ENCODE measurements at regions not wholly inside any gene's neighbourhood (a gene's known extent, or its start where the extent isn't known, plus 50 kb on each side); places are given as distances from the start of the nearest gene placed in this dataset.

- TF ChIP-seq CTCF (IDR thresholded peaks at IDR 0.05): no peak
- POLR2A ChIA-PET: no interaction called here
Observed at GRCh38 chr3:118181274-118181673, 853.4 kb downstream of the IGSF11 start.

GRCh38 chr3:118186051-118186450 lies 848.6 kb downstream of the IGSF11 start:
- Mint-ChIP-seq H3K9me3 (peaks cover 12% of the 10 kb centered on the region), H3K27me3 (no peaks in the 10 kb centered on the region), H3K4me1 (no peaks in the 10 kb centered on the region), H3K36me3 (ENCODE audit: low read depth) (no peaks in the 10 kb centered on the region), H3K27ac (no peak overlapping the region), H3K4me3 (no peak overlapping the region)
- ChIA-PET POLR2A (no interaction called here), CTCF (no interaction called here)
- TF ChIP-seq CTCF (IDR thresholded peaks at IDR 0.05): no peak
- intact Hi-C loops (cut with micrococcal nuclease): no loop called here
- DNase-seq (no peak), ATAC-seq (ENCODE audit: low read depth) (no peak)

More at GRCh38 chr3:118181274-118181673, 853.4 kb downstream of the IGSF11 start:
- no peaks in the 10 kb centered on the region for H3K4me1 Mint-ChIP-seq
- DNase-seq (no peak), ATAC-seq (ENCODE audit: low read depth) (no peak)
- H3K4me3 Mint-ChIP-seq: no peak overlapping the region
- no peak overlapping the region for H3K27ac Mint-ChIP-seq
- intact Hi-C loops (cut with micrococcal nuclease): no loop called here
- no peaks in the 10 kb centered on the region for H3K36me3 Mint-ChIP-seq (ENCODE audit: low read depth)
- CTCF ChIA-PET: no interaction called here
- no peaks in the 10 kb centered on the region for H3K27me3 Mint-ChIP-seq
- peaks cover 9% of the 10 kb centered on the region for H3K9me3 Mint-ChIP-seq

GRCh38 chr3:118187221-118187620 lies 847.4 kb downstream of the IGSF11 start:
- ATAC-seq (ENCODE audit: low read depth) (no peak), DNase-seq (no peak)
- ChIA-PET POLR2A (no interaction called here), CTCF (no interaction called here)
- intact Hi-C loops (cut with micrococcal nuclease): no loop called here
- no peak for TF ChIP-seq CTCF (IDR thresholded peaks at IDR 0.05)
- H3K4me1 Mint-ChIP-seq: no peaks in the 10 kb centered on the region
- peaks cover 11% of the 10 kb centered on the region for H3K9me3 Mint-ChIP-seq
- H3K36me3 Mint-ChIP-seq (ENCODE audit: low read depth): no peaks in the 10 kb centered on the region
- no peaks in the 10 kb centered on the region for H3K27me3 Mint-ChIP-seq
- no peak overlapping the region for H3K27ac Mint-ChIP-seq
- H3K4me3 Mint-ChIP-seq: no peak overlapping the region

GRCh38 chr3:118196183-118196582 lies 838.5 kb downstream of the IGSF11 start:
- Mint-ChIP-seq H3K36me3 (ENCODE audit: low read depth) (no peaks in the 10 kb centered on the region), H3K9me3 (peaks cover 26% of the 10 kb centered on the region), H3K4me1 (no peaks in the 10 kb centered on the region), H3K4me3 (no peak overlapping the region), H3K27ac (no peak overlapping the region), H3K27me3 (no peaks in the 10 kb centered on the region)
- intact Hi-C loops (cut with micrococcal nuclease): no loop called here
- TF ChIP-seq CTCF (IDR thresholded peaks at IDR 0.05): no peak
- ChIA-PET POLR2A (no interaction called here), CTCF (no interaction called here)
- DNase-seq (no peak), ATAC-seq (ENCODE audit: low read depth) (no peak)

GRCh38 chr3:118199044-118199443 lies 835.6 kb downstream of the IGSF11 start:
- TF ChIP-seq CTCF (IDR thresholded peaks at IDR 0.05): no peak
- H3K36me3 Mint-ChIP-seq (ENCODE audit: low read depth): no peaks in the 10 kb centered on the region
- H3K4me3 Mint-ChIP-seq: no peak overlapping the region
- POLR2A ChIA-PET: no interaction called here
- H3K27ac Mint-ChIP-seq: no peak overlapping the region
- H3K4me1 Mint-ChIP-seq: no peaks in the 10 kb centered on the region
- DNase-seq: no peak
- no peaks in the 10 kb centered on the region for H3K27me3 Mint-ChIP-seq
- intact Hi-C loops (cut with micrococcal nuclease): no loop called here
- H3K9me3 Mint-ChIP-seq: peaks cover 21% of the 10 kb centered on the region
- no peak for ATAC-seq (ENCODE audit: low read depth)
- CTCF ChIA-PET: no interaction called here
